AG04450 (cell line): ENCODE measurements at regions not wholly inside any gene's neighbourhood (a gene's known extent, or its start where the extent isn't known, plus 50 kb on each side); places are given as distances from the start of the nearest gene placed in this dataset.

Experiments used
- CTCF ChIA-PET: fragments of 300-600, 350-600 bp; formaldehyde crosslinking; extraction: SDS; loops from one replicate; lab custom pipeline; 2022; ENCODE audit warnings: antibody characterized with exemption, inconsistent platforms; lab: Charles Lee
- POLR2A ChIA-PET: fragments of 350-600 bp; formaldehyde crosslinking; extraction: SDS; loops from one replicate; lab custom pipeline; 2021; ENCODE audit warnings: antibody characterized with exemption, inconsistent platforms; lab: Yijun Ruan, JAX
- DNase-seq: peaks from one replicate; pipeline ENCODE4 v3.0.0-alpha.2; 2011; ENCODE audit warnings: low read depth, low spot score
- H3K27ac ChIP-seq: one replicate; pipeline ENCODE4 v1.5.1; 2012; ENCODE audit warnings: low read depth, low read length, control low read depth
- H3K27me3 ChIP-seq: one replicate; pipeline ENCODE4 v1.6.0; 2012; ENCODE audit warnings: low read length; ENCODE audit not compliant: control insufficient read depth, insufficient read depth
- H3K4me3 ChIP-seq: 2 replicates; pipeline ENCODE4 v1.5.1; 2011; ENCODE audit warnings: mild to moderate bottlenecking, low read depth, low read length, control low read depth
- H3K9me3 ChIP-seq: 2 replicates; pipeline ENCODE4 v1.5.1; 2012; ENCODE audit warnings: low read length; ENCODE audit not compliant: control insufficient read depth, insufficient read depth
- CTCF ChIP-seq: IDR thresholded peaks from 2 replicates; pipeline ENCODE4 v1.5.1; 2011; ENCODE audit warnings: low read depth, low read length, control low read depth, inconsistent platforms

GRCh38 chr2:2749206-2749598 is 418.1 kb upstream of the MYT1L start:
- TF ChIP-seq CTCF = no peak
- POLR2A ChIA-PET = no interaction called here
- no peak for DNase-seq
- no peaks in the 10 kb centered on the region for H3K27me3 ChIP-seq
- H3K27ac ChIP-seq = no peak overlapping the region
- H3K4me3 ChIP-seq = no peak overlapping the region
- CTCF ChIA-PET = interaction anchor here (0.5 kb wide), 1 partner anchor 861 kb away, joined by 3 read pairs; no protein-coding TSS in a partner anchor
- H3K9me3 ChIP-seq = peaks cover 76% of the 10 kb centered on the region

GRCh38 chr2:2748399-2749205 is 417.5 kb upstream of the MYT1L start:
- no peaks in the 10 kb centered on the region for H3K27me3 ChIP-seq
- no peak for TF ChIP-seq CTCF
- H3K4me3 ChIP-seq = no peak overlapping the region
- peaks cover 75% of the 10 kb centered on the region for H3K9me3 ChIP-seq
- no peak for DNase-seq
- CTCF ChIA-PET = interaction anchor here (0.5 kb wide), 1 partner anchor 861 kb away, joined by 3 read pairs; no protein-coding TSS in a partner anchor
- POLR2A ChIA-PET = no interaction called here
- H3K27ac ChIP-seq = no peak overlapping the region

- DNase-seq = no peak
- TF ChIP-seq CTCF = no peak
- ChIA-PET CTCF (no interaction called here), POLR2A (no interaction called here)
- no peak overlapping the region for H3K4me3 ChIP-seq
- H3K9me3 ChIP-seq = peaks cover 79% of the 10 kb centered on the region
- H3K27me3 ChIP-seq = no peaks in the 10 kb centered on the region
- no peak overlapping the region for H3K27ac ChIP-seq
These were observed 416.8 kb upstream of the MYT1L start for GRCh38 chr2:2747797-2748301.

GRCh38 chr2:2746731-2747130 is 415.7 kb upstream of the MYT1L start:
- H3K4me3 ChIP-seq = no peak overlapping the region
- no peak overlapping the region for H3K27ac ChIP-seq
- CTCF ChIA-PET = interaction anchor here (0.6 kb wide), 1 partner anchor 64 kb away, joined by 3 read pairs; no protein-coding TSS in a partner anchor
- H3K27me3 ChIP-seq = no peaks in the 10 kb centered on the region
- POLR2A ChIA-PET = no interaction called here
- no peak for TF ChIP-seq CTCF
- no peak for DNase-seq
- peaks cover 68% of the 10 kb centered on the region for H3K9me3 ChIP-seq
